ENCODE measurements at regions not wholly inside any gene's neighbourhood (a gene's known extent, or its start where the extent isn't known, plus 50 kb on each side); places are given as distances from the start of the nearest gene placed in this dataset.

DNA sequence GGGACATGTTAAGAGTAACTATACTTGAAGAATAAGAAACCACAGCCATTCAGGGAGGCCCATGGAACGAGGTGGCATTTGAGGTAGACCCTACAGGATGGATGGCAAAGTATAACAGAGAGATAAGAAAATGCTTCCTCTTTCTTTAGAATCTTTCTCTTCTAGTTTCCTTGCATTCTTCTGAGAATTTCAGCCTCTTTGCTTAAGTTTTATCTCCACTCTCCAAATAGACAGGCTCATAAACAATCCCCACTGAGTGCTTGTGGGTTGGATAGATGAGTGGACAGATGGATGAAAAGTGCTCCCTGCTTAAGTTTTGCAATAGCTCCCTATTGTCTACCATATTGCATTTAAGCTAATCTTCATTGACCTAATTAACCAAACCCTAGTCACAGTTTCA lies 103.7 kb downstream of the MEX3B start (continued):
- TF ChIP-seq, protein P1, sequence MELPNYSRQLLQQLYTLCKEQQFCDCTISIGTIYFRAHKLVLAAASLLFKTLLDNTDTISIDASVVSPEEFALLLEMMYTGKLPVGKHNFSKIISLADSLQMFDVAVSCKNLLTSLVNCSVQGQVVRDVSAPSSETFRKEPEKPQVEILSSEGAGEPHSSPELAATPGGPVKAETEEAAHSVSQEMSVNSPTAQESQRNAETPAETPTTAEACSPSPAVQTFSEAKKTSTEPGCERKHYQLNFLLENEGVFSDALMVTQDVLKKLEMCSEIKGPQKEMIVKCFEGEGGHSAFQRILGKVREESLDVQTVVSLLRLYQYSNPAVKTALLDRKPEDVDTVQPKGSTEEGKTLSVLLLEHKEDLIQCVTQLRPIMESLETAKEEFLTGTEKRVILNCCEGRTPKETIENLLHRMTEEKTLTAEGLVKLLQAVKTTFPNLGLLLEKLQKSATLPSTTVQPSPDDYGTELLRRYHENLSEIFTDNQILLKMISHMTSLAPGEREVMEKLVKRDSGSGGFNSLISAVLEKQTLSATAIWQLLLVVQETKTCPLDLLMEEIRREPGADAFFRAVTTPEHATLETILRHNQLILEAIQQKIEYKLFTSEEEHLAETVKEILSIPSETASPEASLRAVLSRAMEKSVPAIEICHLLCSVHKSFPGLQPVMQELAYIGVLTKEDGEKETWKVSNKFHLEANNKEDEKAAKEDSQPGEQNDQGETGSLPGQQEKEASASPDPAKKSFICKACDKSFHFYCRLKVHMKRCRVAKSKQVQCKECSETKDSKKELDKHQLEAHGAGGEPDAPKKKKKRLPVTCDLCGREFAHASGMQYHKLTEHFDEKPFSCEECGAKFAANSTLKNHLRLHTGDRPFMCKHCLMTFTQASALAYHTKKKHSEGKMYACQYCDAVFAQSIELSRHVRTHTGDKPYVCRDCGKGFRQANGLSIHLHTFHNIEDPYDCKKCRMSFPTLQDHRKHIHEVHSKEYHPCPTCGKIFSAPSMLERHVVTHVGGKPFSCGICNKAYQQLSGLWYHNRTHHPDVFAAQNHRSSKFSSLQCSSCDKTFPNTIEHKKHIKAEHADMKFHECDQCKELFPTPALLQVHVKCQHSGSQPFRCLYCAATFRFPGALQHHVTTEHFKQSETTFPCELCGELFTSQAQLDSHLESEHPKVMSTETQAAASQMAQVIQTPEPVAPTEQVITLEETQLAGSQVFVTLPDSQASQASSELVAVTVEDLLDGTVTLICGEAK (IDR thresholded peaks at IDR 0.05): no peak
- TF ChIP-seq, protein P1 (CRISPR knock-in tag; IDR thresholded peaks at IDR 0.05): no peak
- TF ChIP-seq NBN (IDR thresholded peaks at IDR 0.05; ENCODE audit: low read depth) (no peak; the same call in 1 of the 2 replicates), ZNF589 (CRISPR knock-in tag; IDR thresholded peaks at IDR 0.05; ENCODE audit: low read depth) (no peak), POLR2AphosphoS2 (IDR thresholded peaks at IDR 0.05; ENCODE audit: low read length) (no peak), PHF8 (IDR thresholded peaks at IDR 0.05; ENCODE audit: borderline replicate concordance, low read length) (no peak), MAFF (IDR thresholded peaks at IDR 0.05; ENCODE audit: low read length) (no peak), ZNF174 (CRISPR knock-in tag; IDR thresholded peaks at IDR 0.05) (no peak), NCOA4 (IDR thresholded peaks at IDR 0.05; ENCODE audit: partially characterized antibody) (no peak), PHB2 (IDR thresholded peaks at IDR 0.05; ENCODE audit: low read depth) (0 out of 2 replicates have a peak, but pooled peaks have one; percentile 32), OTX1 (CRISPR knock-in tag; IDR thresholded peaks at IDR 0.05) (no peak), ZNF224 (CRISPR knock-in tag; IDR thresholded peaks at IDR 0.05) (no peak), ZSCAN29 (IDR thresholded peaks at IDR 0.05) (no peak), ZKSCAN3 (CRISPR knock-in tag; IDR thresholded peaks at IDR 0.05) (no peak), CC2D1A (IDR thresholded peaks at IDR 0.05) (peak; percentile 47; the same call in 1 of the 2 replicates), BDP1 (IDR thresholded peaks at IDR 0.05; ENCODE audit: insufficient read depth, insufficient read length) (no peak), SIRT6 (IDR thresholded peaks at IDR 0.05; ENCODE audit: low read depth, low read length) (no peak), NCOA6 (IDR thresholded peaks at IDR 0.05) (no peak), MCM3 (IDR thresholded peaks at IDR 0.05) (no peak), CSDE1 (IDR thresholded peaks at IDR 0.05) (no peak), STAT5B (CRISPR knock-in tag; IDR thresholded peaks at IDR 0.05) (no peak), ZBTB17 (CRISPR knock-in tag; IDR thresholded peaks at IDR 0.05) (0 out of 2 replicates have a peak, but pooled peaks have one; percentile 1), SAP30 (IDR thresholded peaks at IDR 0.05; ENCODE audit: borderline replicate concordance, insufficient read depth, low read depth, low read length, poor library complexity, severe bottlenecking) (no peak), TEAD1 (CRISPR knock-in tag; IDR thresholded peaks at IDR 0.05) (peak in 1 of 2 experiments; percentile 72; a peak in 2 of 4 replicates), ZBTB1 (CRISPR knock-in tag; IDR thresholded peaks at IDR 0.05; ENCODE audit: borderline replicate concordance, low read depth) (no peak; the same call in 1 of the 2 replicates), HMG20B (CRISPR knock-in tag; IDR thresholded peaks at IDR 0.05) (no peak)
